HCT116 (cell line): ENCODE measurements at regions not wholly inside any gene's neighbourhood (a gene's known extent, or its start where the extent isn't known, plus 50 kb on each side); places are given as distances from the start of the nearest gene placed in this dataset.

Experiments used
- ATAC-seq: fragments of 200-7000 bp; cut with Tn5 transposase; 2 replicates; pipeline ENCODE4 v1.9.1; 2020; ENCODE audit warnings: mild to moderate bottlenecking, moderate library complexity
- BruUV-seq: library from RNA; stranded (reverse); fragments of 400-500 nt; replicated peaks from 2 replicates; lab custom pipeline; 2021; lab: Mats Ljungman, UMichigan
- CTCF ChIA-PET: fragments of 300-600 bp; sonication (Branson Sonifier 250); formaldehyde crosslinking; loops from one replicate; lab custom pipeline; 2021; ENCODE audit warnings: antibody characterized with exemption; lab: Charles Lee
- POLR2A ChIA-PET: fragments of 300-600, 350-600 bp; sonication (Branson Sonifier 250); formaldehyde crosslinking; loops from one replicate; lab custom pipeline; 2021; ENCODE audit warnings: antibody characterized with exemption; lab: Charles Lee
- RAD21 ChIA-PET, 2 experiments: fragments of 300-600 bp; sonication (Branson Sonifier 250); formaldehyde crosslinking; loops; one replicate each; lab custom pipeline; 2023; ENCODE audit warnings: low total read pairs in 2 of 2; ENCODE audit not compliant: uncharacterized antibody in 2 of 2, unreplicated experiment in 2 of 2, low non-redundant PET in 1 of 2; lab: Charles Lee
- DNase-seq: peaks from one replicate; pipeline ENCODE4 v3.0.0-alpha.2; 2010; ENCODE audit warnings: low read depth, low spot score
- H2AFZ ChIP-seq: fragments of 200-600 bp; shearing (Covaris generic), sonication (generic); 2 replicates; pipeline ENCODE4 v1.6.1; 2017; ENCODE audit warnings: low read depth, mixed run types, mixed read lengths, antibody characterized with exemption, low read length; ENCODE audit not compliant: poor library complexity, severe bottlenecking
- H3K27ac ChIP-seq: 2 replicates; pipeline ENCODE4 v1.5.1; 2012; ENCODE audit warnings: low read depth, low read length
- H3K27me3 ChIP-seq: fragments of 200-600 bp; sonication (generic); 2 replicates; pipeline ENCODE4 v1.6.1; 2016; ENCODE audit warnings: mixed run types, low read length, mixed read lengths; ENCODE audit not compliant: insufficient read depth
- H3K36me3 ChIP-seq, 2 experiments: fragments of 200-500 bp in 1 of 2; fragments of 200-600 bp in 1 of 2; sonication (Bioruptor generic) in 1 of 2; sonication (generic) in 1 of 2; 2 replicates each; pipeline versions ENCODE4 v1.5.1 to v1.6.1; 2014 to 2016; ENCODE audit warnings: low read length in 2 of 2, inconsistent platforms in 1 of 2, mixed read lengths in 1 of 2, mixed run types in 1 of 2; ENCODE audit not compliant: insufficient read depth in 2 of 2, control insufficient read depth in 1 of 2
- H3K4me1 ChIP-seq, 2 experiments: fragments of 200-600 bp in 1 of 2; sonication (generic) in 1 of 2; 2 replicates each; pipeline versions ENCODE4 v1.5.1 to v1.6.1; 2012 to 2017; ENCODE audit warnings: low read length in 2 of 2, inconsistent platforms in 1 of 2, mild to moderate bottlenecking in 1 of 2, mixed read lengths in 1 of 2, mixed run types in 1 of 2, moderate library complexity in 1 of 2; ENCODE audit not compliant: insufficient read depth in 2 of 2, control insufficient read depth in 1 of 2
- H3K4me2 ChIP-seq: fragments of 200-600 bp; sonication (generic); 2 replicates; pipeline ENCODE4 v1.6.1; 2017; ENCODE audit warnings: mixed run types, low read length, mixed read lengths
- H3K4me3 ChIP-seq, 2 experiments: fragments of 200-600 bp in 1 of 2; sonication (generic) in 1 of 2; replicated peaks in 1 of 2; 2 replicates each; pipeline ENCODE4 v1.5.1; 2011 to 2016; ENCODE audit warnings: low read length in 2 of 2, control low read depth in 1 of 2, low read depth in 1 of 2, mild to moderate bottlenecking in 1 of 2, mixed read lengths in 1 of 2, mixed run types in 1 of 2
- H3K79me2 ChIP-seq: fragments of 200-600 bp; sonication (generic); 2 replicates; pipeline ENCODE4 v1.6.1; 2017; ENCODE audit warnings: mild to moderate bottlenecking, mixed run types, low read length, moderate library complexity, mixed read lengths; ENCODE audit not compliant: insufficient read depth
- H3K9ac ChIP-seq: fragments of 200-600 bp; sonication (generic); 2 replicates; pipeline ENCODE4 v1.6.1; 2016; ENCODE audit warnings: low read length, mixed read lengths
- H3K9me2 ChIP-seq: fragments of 200-600 bp; sonication (generic), shearing (Covaris generic); 2 replicates; pipeline ENCODE4 v1.6.1; 2017; ENCODE audit warnings: mixed run types, mild to moderate bottlenecking, moderate library complexity; ENCODE audit not compliant: insufficient read depth
- H3K9me3 ChIP-seq, 2 experiments: fragments of 200-500 bp in 1 of 2; fragments of 200-600 bp in 1 of 2; sonication (Bioruptor generic) in 1 of 2; sonication (generic) in 1 of 2; 2 replicates each; pipeline ENCODE4 v1.6.1; 2014 to 2017; ENCODE audit warnings: low read length in 2 of 2, mixed read lengths in 2 of 2, inconsistent platforms in 1 of 2, low read depth in 1 of 2, mild to moderate bottlenecking in 1 of 2, mixed run types in 1 of 2, moderate library complexity in 1 of 2; ENCODE audit not compliant: control insufficient read depth in 1 of 2, insufficient read depth in 1 of 2
- H4K20me1 ChIP-seq: fragments of 200-600 bp; sonication (generic), shearing (Covaris generic); 2 replicates; pipeline ENCODE4 v1.6.1; 2017; ENCODE audit warnings: mixed run types, mild to moderate bottlenecking, moderate library complexity; ENCODE audit not compliant: insufficient read depth
- ATF3 ChIP-seq: IDR thresholded peaks from 2 replicates; pipeline ENCODE4 v1.6.1; 2012
- CBX3 ChIP-seq: IDR thresholded peaks from 2 replicates; pipeline ENCODE4 v1.6.1; 2012; ENCODE audit warnings: low read depth
- CEBPB ChIP-seq: IDR thresholded peaks from 2 replicates; pipeline ENCODE4 v1.6.1; 2012; ENCODE audit warnings: low read depth
- EGR1 ChIP-seq: IDR thresholded peaks from 2 replicates; pipeline ENCODE4 v1.6.1; 2012; ENCODE audit warnings: low read depth
- ELF1 ChIP-seq: IDR thresholded peaks from 2 replicates; pipeline ENCODE4 v1.6.1; 2012; ENCODE audit warnings: low read depth, borderline replicate concordance
- EZH2 ChIP-seq: fragments of 200-600 bp; sonication (generic); IDR thresholded peaks from 2 replicates; pipeline ENCODE4 v1.6.1; 2017; ENCODE audit warnings: antibody characterized with exemption, mixed run types
- EZH2phosphoT487 ChIP-seq: fragments of 200-600 bp; IDR thresholded peaks from 2 replicates; pipeline ENCODE4 v1.6.1; 2018; ENCODE audit warnings: antibody characterized with exemption, borderline replicate concordance
- FOSL1 ChIP-seq: IDR thresholded peaks from 2 replicates; pipeline ENCODE4 v1.6.1; 2012; ENCODE audit warnings: low read depth
- JUND ChIP-seq: IDR thresholded peaks from 2 replicates; pipeline ENCODE4 v1.6.1; 2012
- POLR2A ChIP-seq: IDR thresholded peaks from 2 replicates; pipeline ENCODE4 v1.7.0; 2011; ENCODE audit warnings: borderline replicate concordance; ENCODE audit not compliant: insufficient read depth, insufficient read length; ENCODE audit errors: extremely low read depth
- SIN3A ChIP-seq: IDR thresholded peaks from 2 replicates; pipeline ENCODE4 v1.6.1; 2012; ENCODE audit warnings: low read depth
- SP1 ChIP-seq: IDR thresholded peaks from 2 replicates; pipeline ENCODE4 v1.6.1; 2012; ENCODE audit warnings: low read depth
- SRF ChIP-seq: IDR thresholded peaks from 2 replicates; pipeline ENCODE4 v1.6.1; 2012; ENCODE audit warnings: low read depth
- YY1 ChIP-seq: IDR thresholded peaks from 2 replicates; pipeline ENCODE4 v1.6.1; 2011; ENCODE audit warnings: low read length, low read depth, moderate library complexity, mild to moderate bottlenecking; ENCODE audit not compliant: insufficient replicate concordance; ENCODE audit errors: extremely low read depth
- ZBTB33 ChIP-seq: IDR thresholded peaks from 2 replicates; pipeline ENCODE4 v1.6.1; 2011; ENCODE audit warnings: mild to moderate bottlenecking, low read length, moderate library complexity; ENCODE audit not compliant: insufficient replicate concordance; ENCODE audit errors: extremely low read depth
- ZFX ChIP-seq: fragments of 450-650 bp; IDR thresholded peaks from 2 replicates; pipeline ENCODE4 v1.6.1; 2017
- ZNF274 ChIP-seq: fragments of 200-500 bp; sonication (Bioruptor generic); IDR thresholded peaks from 2 replicates; pipeline ENCODE4 v1.6.1; 2014; ENCODE audit warnings: mild to moderate bottlenecking, low read depth, low read length, inconsistent platforms
- intact Hi-C: fragments of 100-400 bp; cut with micrococcal nuclease; formaldehyde crosslinking; loops from 2 replicates; pipeline ENCODE4 v1.10.0; 2022

- intact Hi-C loops: no loop called here
- TF ChIP-seq ZNF274 (no peak), CBX3 (peak; percentile 73; the same call in 1 of the 2 replicates), CEBPB (peak; percentile 56; the same call in 1 of the 2 replicates), SP1 (no peak), SIN3A (no peak), YY1 (no peak), EZH2 (no peak), ATF3 (no peak)
Measured at GRCh38 chr1:199766218-199766792, 261.2 kb upstream of the NR5A2 start.

DNA sequence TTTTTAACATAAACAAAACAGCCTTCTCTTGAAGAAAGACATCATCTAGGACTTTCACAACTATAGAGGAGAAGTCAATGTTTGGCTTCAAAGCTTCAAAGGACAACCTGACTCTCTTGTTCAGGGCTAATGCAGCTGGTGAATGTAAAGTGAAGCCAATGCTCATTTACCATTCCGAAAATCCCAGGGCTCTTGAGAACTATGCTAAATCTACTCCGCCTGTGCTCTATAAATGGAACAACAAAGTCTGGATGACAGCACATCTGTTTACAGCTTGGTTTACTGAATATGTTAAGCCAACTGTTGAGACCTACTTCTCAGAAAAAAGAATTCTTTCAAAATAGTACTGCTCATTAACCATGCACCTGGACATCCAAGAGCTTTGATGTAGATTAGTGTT is 259.8 kb upstream of the NR5A2 start:
- Histone ChIP-seq H2AFZ (no peak overlapping the region), H3K4me1 (no peaks in the 10 kb centered on the region), H3K27ac (no peak overlapping the region), H3K9ac (no peak overlapping the region), H3K27me3 (no peaks in the 10 kb centered on the region), H3K9me3 (no peaks in the 10 kb centered on the region), H4K20me1 (no peaks in the 10 kb centered on the region), H3K36me3 (no peaks in the 10 kb centered on the region), H3K4me2 (no peak overlapping the region), H3K79me2 (no peaks in the 10 kb centered on the region), H3K9me2 (no peaks in the 10 kb centered on the region), H3K4me3 (no peak overlapping the region)
- CTCF ChIA-PET: no interaction called here
- TF ChIP-seq POLR2A (no peak), JUND (no peak), FOSL1 (no peak), ZNF274 (no peak), ZBTB33 (no peak), SIN3A (no peak), CBX3 (no peak), EGR1 (no peak), SRF (no peak), EZH2phosphoT487 (no peak), ELF1 (no peak), ZFX (no peak), EZH2 (no peak)
- BruUV-seq: no TSS peak
- intact Hi-C loops: no loop called here
- POLR2A ChIA-PET: no interaction called here
- ATAC-seq: no peak
- no peak for DNase-seq
- RAD21 ChIA-PET: no interaction called here

More at GRCh38 chr1:199766218-199766792, 261.2 kb upstream of the NR5A2 start:
- H3K9ac ChIP-seq: no peak overlapping the region
- RAD21 ChIA-PET: no interaction called here
- ATAC-seq: no peak
- H3K36me3 ChIP-seq: no peaks in the 10 kb centered on the region
- BruUV-seq: no TSS peak
- no peaks in the 10 kb centered on the region for H3K9me3 ChIP-seq
- peaks cover 0 to 3% of the 10 kb centered on the region in 2 experiments; a peak in 1 of 4 replicates for H3K4me1 ChIP-seq
- H2AFZ ChIP-seq: no peak overlapping the region
- no peak overlapping the region for H3K27ac ChIP-seq
- POLR2A ChIA-PET: no interaction called here
- CTCF ChIA-PET: no interaction called here
- H3K4me2 ChIP-seq: no peak overlapping the region
- H4K20me1 ChIP-seq: no peaks in the 10 kb centered on the region
- no peaks in the 10 kb centered on the region for H3K9me2 ChIP-seq
- H3K4me3 ChIP-seq: no peak overlapping the region
- no peaks in the 10 kb centered on the region for H3K79me2 ChIP-seq
- no peak for DNase-seq
- no peaks in the 10 kb centered on the region for H3K27me3 ChIP-seq
